PFSK-1 (cell line): ENCODE measurements at regions not wholly inside any gene's neighbourhood (a gene's known extent, or its start where the extent isn't known, plus 50 kb on each side); places are given as distances from the start of the nearest gene placed in this dataset.

Experiments
- FOXP2 ChIP-seq: optimal IDR thresholded peaks from 2 replicates; pipeline ENCODE3; 2011; ENCODE audit warnings: borderline replicate concordance, control low read depth, inconsistent platforms; ENCODE audit not compliant: insufficient read depth; ENCODE audit errors: extremely low read length, extremely low read depth
- POLR2AphosphoS5 ChIP-seq: IDR thresholded peaks from 2 replicates; pipeline ENCODE4 v1.6.1; 2012; ENCODE audit warnings: low read depth, mild to moderate bottlenecking, control low read depth, low read length, moderate library complexity
- REST ChIP-seq, 2 experiments: IDR thresholded peaks; 2 replicates each; pipeline versions ENCODE4 v1.6.1 to v1.8.0; 2011 to 2012; ENCODE audit warnings: low read depth in 2 of 2, low read length in 2 of 2, control low read depth in 1 of 2, inconsistent platforms in 1 of 2, mild to moderate bottlenecking in 1 of 2, moderate library complexity in 1 of 2; ENCODE audit not compliant: insufficient read depth in 1 of 2
- SIN3A ChIP-seq: IDR thresholded peaks from 2 replicates; pipeline ENCODE4 v1.6.1; 2012; ENCODE audit warnings: mild to moderate bottlenecking, low read length, moderate library complexity, borderline replicate concordance; ENCODE audit not compliant: insufficient read depth
- TAF1 ChIP-seq: IDR thresholded peaks from 2 replicates; pipeline ENCODE4 v1.6.1; 2012; ENCODE audit warnings: low read length, control low read depth, borderline replicate concordance; ENCODE audit not compliant: insufficient read depth

DNA sequence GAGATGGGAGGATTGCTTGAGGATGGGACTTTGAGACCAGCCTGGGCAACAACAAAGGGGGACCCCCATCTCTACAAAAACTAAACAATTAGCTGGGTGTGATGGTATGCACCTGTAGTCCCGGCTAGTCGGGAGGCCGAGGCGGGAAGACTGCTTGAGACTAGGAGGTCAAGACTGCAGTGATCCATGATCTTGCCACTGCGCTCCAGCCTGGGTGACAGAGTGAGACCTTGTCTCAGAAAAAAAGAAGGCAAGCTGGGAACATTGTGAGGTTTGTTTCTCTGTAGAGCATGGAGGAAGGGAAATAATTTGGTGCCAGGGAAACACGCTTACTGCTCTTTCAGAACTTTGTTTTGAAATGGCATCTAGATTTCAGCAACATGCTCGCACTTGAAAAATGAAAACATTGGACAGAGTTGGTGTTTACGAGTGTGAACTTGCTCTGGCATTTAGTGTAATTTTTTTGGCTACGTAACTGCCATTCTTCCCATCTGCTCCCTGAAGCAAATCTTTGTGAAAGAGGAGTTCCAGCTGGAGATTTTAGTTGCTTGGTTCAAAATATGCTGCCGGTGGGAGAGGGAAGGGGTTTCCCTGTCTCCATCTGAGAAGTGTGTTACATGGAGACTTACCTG is 125.6 kb upstream of the DLX2 start:
- TF ChIP-seq TAF1 (no peak), REST (IDR thresholded peaks at IDR 0.05; ENCODE audit: insufficient read depth in 1 of 2, low read depth in 2 of 2, low read length in 2 of 2) (no peak), SIN3A (no peak), POLR2AphosphoS5 (no peak), FOXP2 (no peak)

DNA sequence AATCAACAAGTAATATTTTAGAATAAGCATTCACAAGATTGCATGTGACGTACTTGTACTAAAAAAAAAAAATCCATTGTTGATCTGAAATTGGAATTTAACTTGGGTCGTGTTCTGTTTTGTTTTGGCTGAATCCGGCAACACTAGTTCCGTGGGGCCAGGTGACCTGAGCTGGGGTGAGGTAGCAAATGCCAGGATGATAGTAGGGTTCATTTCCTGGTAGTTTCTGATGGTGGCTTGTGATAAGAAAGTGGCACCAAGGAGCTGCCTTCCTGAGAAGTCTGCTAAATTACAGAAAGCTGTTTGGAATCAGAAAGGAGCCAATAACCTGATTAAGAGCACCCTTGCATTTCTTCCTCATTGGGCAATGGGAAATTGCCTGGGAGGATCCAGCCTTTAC is 126.4 kb upstream of the DLX2 start:
- TF ChIP-seq TAF1: no peak

DNA sequence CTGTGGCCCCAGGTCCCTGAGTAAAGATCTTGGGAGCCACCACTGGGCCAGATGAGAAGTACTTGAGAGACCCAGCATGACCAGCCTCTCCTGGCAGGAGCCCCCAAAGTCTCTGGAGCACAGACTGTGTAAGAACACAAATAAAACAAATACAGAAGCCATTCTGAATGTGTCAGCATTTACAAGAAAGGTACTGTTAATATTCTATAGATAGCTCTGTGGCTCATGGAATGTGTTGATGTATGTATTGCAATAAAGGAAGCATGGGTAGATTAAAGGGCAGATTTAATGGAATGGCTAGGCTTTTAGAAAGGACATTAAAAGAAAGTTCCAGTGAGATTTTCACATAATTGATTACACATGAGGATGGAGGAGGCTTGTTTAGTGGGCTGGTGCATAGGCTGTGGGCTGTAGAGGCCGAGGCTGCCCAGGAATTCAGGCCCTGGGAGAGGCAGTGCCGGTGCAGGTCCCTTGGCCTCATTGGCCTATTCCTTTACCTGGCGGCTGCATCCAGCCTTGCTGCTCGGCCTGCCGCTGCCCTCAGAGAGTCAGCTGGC is 127.7 kb upstream of the DLX2 start:
- TF ChIP-seq TAF1 (no peak), FOXP2 (no peak), REST (IDR thresholded peaks at IDR 0.05; ENCODE audit: insufficient read depth in 1 of 2, low read depth in 2 of 2, low read length in 2 of 2) (no peak), SIN3A (no peak), POLR2AphosphoS5 (no peak)

- no peak for TF ChIP-seq REST (IDR thresholded peaks at IDR 0.05; ENCODE audit: insufficient read depth in 1 of 2, low read depth in 2 of 2, low read length in 2 of 2)
- TF ChIP-seq POLR2AphosphoS5: no peak
- TF ChIP-seq FOXP2: no peak
- no peak for TF ChIP-seq TAF1
- TF ChIP-seq SIN3A: no peak
These were observed 128.2 kb upstream of the DLX2 start for GRCh38 chr2:172230889-172231401.

DNA sequence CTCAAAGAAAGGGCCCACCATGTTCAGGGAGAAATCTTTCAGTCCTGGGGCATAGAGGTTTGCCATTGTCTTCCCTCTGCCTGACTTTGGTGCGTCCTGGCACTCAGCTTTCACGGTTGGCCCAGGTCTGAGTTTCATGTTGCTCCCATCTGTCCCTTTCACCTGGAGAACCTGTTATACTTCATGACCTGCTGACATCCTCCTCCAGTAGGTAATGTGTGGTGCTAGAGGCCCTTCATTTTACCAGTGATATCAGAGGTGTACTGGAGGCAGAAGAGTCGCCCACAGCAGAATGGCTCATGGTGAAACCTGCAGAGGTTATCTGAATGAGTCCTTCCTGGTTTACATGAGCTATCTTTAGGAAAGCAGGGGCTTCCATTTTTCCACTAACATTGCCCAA is 128.8 kb upstream of the DLX2 start:
- TF ChIP-seq REST (IDR thresholded peaks at IDR 0.05; ENCODE audit: insufficient read depth in 1 of 2, low read depth in 2 of 2, low read length in 2 of 2): no peak
- no peak for TF ChIP-seq SIN3A
- no peak for TF ChIP-seq FOXP2
- no peak for TF ChIP-seq POLR2AphosphoS5
- no peak for TF ChIP-seq TAF1
